ENCODE measurements at regions not wholly inside any gene's neighbourhood (a gene's known extent, or its start where the extent isn't known, plus 50 kb on each side); places are given as distances from the start of the nearest gene placed in this dataset.

- in situ Hi-C loops (cut with MboI) = no loop called here
- TF ChIP-seq EZH2 (IDR thresholded peaks at IDR 0.05; ENCODE audit: insufficient read depth, poor library complexity, severe bottlenecking) (no peak), EZH2phosphoT487 (IDR thresholded peaks at IDR 0.05; ENCODE audit: insufficient read depth, low read depth) (no peak)
- H2AFZ ChIP-seq = no peak overlapping the region
Measured at GRCh38 chr19:56993851-56994250, 125.9 kb upstream of the USP29 start.

DNA sequence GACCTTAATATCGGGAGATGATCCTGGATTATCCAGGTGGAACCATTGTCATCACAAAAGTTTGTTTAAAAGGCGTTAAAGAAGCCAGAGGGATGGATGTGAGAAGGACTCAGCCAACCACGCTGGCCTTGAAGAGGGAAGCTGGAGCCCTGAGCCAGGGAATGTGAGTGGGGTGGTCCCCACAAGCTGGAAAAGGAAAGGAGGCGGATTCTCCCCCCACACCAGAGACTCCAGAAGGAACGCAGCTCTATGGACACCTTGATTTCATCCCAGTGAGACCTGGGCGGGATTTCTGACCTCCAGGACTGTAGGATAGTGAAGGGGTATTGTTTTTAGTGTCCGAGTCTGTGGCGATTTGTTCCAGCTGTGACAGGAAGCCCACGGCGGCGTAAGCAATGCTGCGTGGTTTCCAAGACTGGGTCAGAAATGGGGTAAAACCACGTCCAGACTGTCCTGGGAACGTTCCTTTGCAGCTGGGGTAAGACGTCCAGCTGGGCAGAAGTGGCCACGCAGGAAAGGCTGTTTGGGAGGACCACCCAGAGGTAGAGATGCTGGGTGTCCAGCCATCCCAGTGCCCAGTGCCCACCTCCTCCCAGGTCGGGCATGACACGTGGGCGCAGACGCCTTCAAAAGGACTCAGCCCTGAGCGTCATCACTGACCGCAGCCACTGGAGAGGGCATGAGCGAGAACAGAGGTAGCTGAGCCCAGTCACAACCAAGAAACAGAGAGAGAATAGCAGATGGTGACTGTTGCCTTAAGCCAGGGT is 125.4 kb upstream of the USP29 start:
- DNase-seq = no peak
- H3K4me1 ChIP-seq (ENCODE audit: insufficient read depth) = no peaks in the 10 kb centered on the region

More at GRCh38 chr19:56993851-56994250, 125.9 kb upstream of the USP29 start:
- no peaks in the 10 kb centered on the region for H4K20me1 ChIP-seq (ENCODE audit: insufficient read depth)
- 38 to 46% methylated on average over 8 of the region's 8 CpGs for WGBS, 2 experiments (ENCODE audit: low coverage in 1 of 2, low lambda C conversion rate in 2 of 2, missing lambda C conversion rate in 2 of 2)
- H3K9me3 ChIP-seq (ENCODE audit: low read depth) = no peaks in the 10 kb centered on the region
- H3K36me3 ChIP-seq (ENCODE audit: low read depth) = no peaks in the 10 kb centered on the region
- no peak overlapping the region for H3K4me3 ChIP-seq
- no peaks in the 10 kb centered on the region for H3K79me2 ChIP-seq (ENCODE audit: insufficient read depth)
- no peak for DNase-seq
- H3K27ac ChIP-seq = no peak overlapping the region
- H3K4me2 ChIP-seq (ENCODE audit: unreplicated experiment) = no peak overlapping the region
- H3K9ac ChIP-seq = no peak overlapping the region
- H3K4me1 ChIP-seq (ENCODE audit: insufficient read depth) = no peaks in the 10 kb centered on the region
- no peaks in the 10 kb centered on the region for H3K27me3 ChIP-seq (replicated peaks; ENCODE audit: insufficient read depth)
- no peaks in the 10 kb centered on the region for H3F3A ChIP-seq (ENCODE audit: insufficient read depth)
- no peaks in the 10 kb centered on the region for H3K9me2 ChIP-seq (ENCODE audit: insufficient read depth)

GRCh38 chr19:56995303-56995702 is 124.5 kb upstream of the USP29 start:
- H3K79me2 ChIP-seq (ENCODE audit: insufficient read depth) = no peaks in the 10 kb centered on the region
- no peaks in the 10 kb centered on the region for H3K9me2 ChIP-seq (ENCODE audit: insufficient read depth)
- no peak overlapping the region for H3K9ac ChIP-seq
- no peaks in the 10 kb centered on the region for H3K4me1 ChIP-seq (ENCODE audit: insufficient read depth)
- H3K4me3 ChIP-seq = no peak overlapping the region
- H3K4me2 ChIP-seq (ENCODE audit: unreplicated experiment) = no peak overlapping the region
- no peak for TF ChIP-seq EZH2phosphoT487 (IDR thresholded peaks at IDR 0.05; ENCODE audit: insufficient read depth, low read depth)
- TF ChIP-seq EZH2 (IDR thresholded peaks at IDR 0.05; ENCODE audit: insufficient read depth, poor library complexity, severe bottlenecking) = no peak
- no peaks in the 10 kb centered on the region for H3F3A ChIP-seq (ENCODE audit: insufficient read depth)
- H3K27ac ChIP-seq = no peak overlapping the region
- no peaks in the 10 kb centered on the region for H4K20me1 ChIP-seq (ENCODE audit: insufficient read depth)
- H2AFZ ChIP-seq = no peak overlapping the region
- H3K9me3 ChIP-seq (ENCODE audit: low read depth) = peaks cover 6% of the 10 kb centered on the region
- H3K27me3 ChIP-seq (replicated peaks; ENCODE audit: insufficient read depth) = no peaks in the 10 kb centered on the region
- no peak for DNase-seq
- H3K36me3 ChIP-seq (ENCODE audit: low read depth) = no peaks in the 10 kb centered on the region
- 36 to 43% methylated on average over 9 of the region's 9 CpGs for WGBS, 2 experiments (ENCODE audit: low coverage in 1 of 2, low lambda C conversion rate in 2 of 2, missing lambda C conversion rate in 2 of 2)
- in situ Hi-C loops (cut with MboI) = no loop called here

More for the DNA sequence above, 125.4 kb upstream of the USP29 start:
- Histone ChIP-seq H2AFZ (no peak overlapping the region), H3F3A (ENCODE audit: insufficient read depth) (no peaks in the 10 kb centered on the region), H3K9ac (no peak overlapping the region), H3K27ac (no peak overlapping the region), H4K20me1 (ENCODE audit: insufficient read depth) (no peaks in the 10 kb centered on the region), H3K9me2 (ENCODE audit: insufficient read depth) (no peaks in the 10 kb centered on the region), H3K36me3 (ENCODE audit: low read depth) (no peaks in the 10 kb centered on the region), H3K79me2 (ENCODE audit: insufficient read depth) (no peaks in the 10 kb centered on the region), H3K4me2 (ENCODE audit: unreplicated experiment) (no peak overlapping the region), H3K4me3 (no peak overlapping the region), H3K9me3 (ENCODE audit: low read depth) (peaks cover 2% of the 10 kb centered on the region), H3K27me3 (replicated peaks; ENCODE audit: insufficient read depth) (no peaks in the 10 kb centered on the region)
- in situ Hi-C loops (cut with MboI) = no loop called here
- 37 to 40% methylated on average over 23 of the region's 23 CpGs for WGBS, 2 experiments (ENCODE audit: low coverage in 1 of 2, low lambda C conversion rate in 2 of 2, missing lambda C conversion rate in 2 of 2)
- no peak for TF ChIP-seq EZH2 (IDR thresholded peaks at IDR 0.05; ENCODE audit: insufficient read depth, poor library complexity, severe bottlenecking)
- TF ChIP-seq EZH2phosphoT487 (IDR thresholded peaks at IDR 0.05; ENCODE audit: insufficient read depth, low read depth) = no peak

GRCh38 chr19:57002195-57002601 is 117.6 kb upstream of the USP29 start:
- Histone ChIP-seq H3K9ac (no peak overlapping the region), H3K36me3 (ENCODE audit: low read depth) (no peaks in the 10 kb centered on the region), H3K4me2 (ENCODE audit: unreplicated experiment) (no peak overlapping the region), H3K79me2 (ENCODE audit: insufficient read depth) (no peaks in the 10 kb centered on the region), H3K27me3 (replicated peaks; ENCODE audit: insufficient read depth) (no peaks in the 10 kb centered on the region), H3F3A (ENCODE audit: insufficient read depth) (no peaks in the 10 kb centered on the region), H2AFZ (no peak overlapping the region), H3K4me1 (ENCODE audit: insufficient read depth) (no peaks in the 10 kb centered on the region), H3K27ac (no peak overlapping the region), H4K20me1 (ENCODE audit: insufficient read depth) (no peaks in the 10 kb centered on the region), H3K4me3 (no peak overlapping the region), H3K9me2 (ENCODE audit: insufficient read depth) (no peaks in the 10 kb centered on the region), H3K9me3 (ENCODE audit: low read depth) (peaks cover 6% of the 10 kb centered on the region)
- 59 to 70% methylated on average over 19 of the region's 19 CpGs for WGBS, 2 experiments (ENCODE audit: low coverage in 1 of 2, low lambda C conversion rate in 2 of 2, missing lambda C conversion rate in 2 of 2)
- TF ChIP-seq EZH2phosphoT487 (IDR thresholded peaks at IDR 0.05; ENCODE audit: insufficient read depth, low read depth) (no peak), EZH2 (IDR thresholded peaks at IDR 0.05; ENCODE audit: insufficient read depth, poor library complexity, severe bottlenecking) (no peak)
- in situ Hi-C loops (cut with MboI) = no loop called here
- DNase-seq = no peak

All from GM23248 (cell line).